KG1 (cell line): ENCODE measurements at regions not wholly inside any gene's neighbourhood (a gene's known extent, or its start where the extent isn't known, plus 50 kb on each side); places are given as distances from the start of the nearest gene placed in this dataset.
"Not testable (repeated sequence)": the region's sequence is repeated elsewhere in the genome, so short reads cannot be mapped to it uniquely, and the experiment has no call there.

Experiments
- DNase-seq: peaks from one replicate; lab custom pipeline; 2025; lab: John Stamatoyannopoulos, UW

DNA sequence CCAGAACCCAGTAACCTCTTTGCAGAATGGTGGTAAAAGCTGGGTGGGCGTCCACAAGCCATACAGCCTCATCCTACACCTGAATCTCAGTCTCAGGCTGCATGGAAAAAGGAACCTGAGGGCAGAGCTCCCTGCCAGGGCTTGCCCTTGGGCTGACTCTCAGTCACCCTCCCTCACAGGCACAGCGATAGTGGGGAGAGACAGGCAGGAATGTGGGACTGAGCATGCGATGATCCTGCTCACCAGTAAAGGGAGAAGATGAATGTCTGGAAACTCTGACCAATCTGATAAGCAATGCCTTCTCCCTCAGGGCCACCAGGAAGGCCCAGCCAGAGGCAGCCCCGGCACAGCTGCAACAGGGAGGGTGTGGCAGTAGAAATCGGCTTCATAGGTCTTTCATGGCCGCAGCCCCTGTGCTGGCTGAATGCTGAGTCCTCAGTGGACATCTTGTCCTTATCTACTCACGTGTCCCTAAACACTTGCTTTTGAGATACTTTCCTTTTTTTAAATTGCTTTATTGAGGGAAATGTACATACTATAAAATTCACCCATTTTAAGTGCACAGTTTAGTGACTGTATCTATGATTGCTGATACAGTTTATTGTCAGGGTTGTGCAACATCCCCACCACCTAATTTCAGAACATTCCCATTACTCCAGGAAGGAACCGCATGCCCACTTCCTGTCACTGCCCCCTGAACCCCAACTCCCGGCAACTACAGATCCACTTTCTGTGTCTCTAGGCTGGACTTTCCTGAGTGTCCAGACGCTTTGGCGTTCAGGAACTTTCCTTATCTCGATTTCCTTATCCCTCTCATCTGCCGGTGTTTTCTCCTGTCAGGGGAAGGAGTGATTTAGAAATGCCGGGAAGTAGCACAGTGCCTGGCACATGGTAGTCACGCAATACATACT is 258.1 kb downstream of the PCNX1 start:
- DNase-seq, result no peak

DNA sequence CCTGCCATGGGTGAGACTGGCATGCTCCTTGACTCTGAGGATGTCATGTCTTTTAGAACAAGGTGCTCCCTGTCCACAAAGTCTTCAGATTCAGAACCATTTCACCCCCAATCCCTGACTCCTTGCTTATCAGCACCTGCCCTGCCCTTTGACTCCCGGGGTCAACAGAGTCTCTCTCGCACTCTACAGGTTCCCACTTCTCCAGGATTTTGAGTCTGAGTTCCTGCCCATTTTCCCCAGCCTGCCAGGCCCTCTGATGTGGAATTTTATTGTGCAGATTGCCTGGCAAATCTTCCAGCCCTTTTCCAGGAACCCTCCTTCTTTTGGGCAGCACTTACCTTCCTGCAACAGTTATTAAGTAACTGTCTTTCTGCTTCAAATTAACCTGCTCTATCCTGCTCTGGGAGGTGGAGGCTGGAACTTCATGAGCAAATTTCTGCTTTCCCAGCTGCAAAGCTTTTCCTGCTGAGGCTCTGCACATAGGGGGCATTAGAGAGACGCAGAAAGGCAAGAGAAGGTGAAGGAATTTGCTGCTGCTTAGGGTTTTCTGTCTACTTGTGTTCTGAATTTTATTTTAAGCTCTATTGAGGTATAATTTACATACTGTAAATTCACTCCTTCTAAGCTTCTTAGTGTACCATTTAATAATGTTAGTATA is 259.1 kb downstream of the PCNX1 start:
- no peak for DNase-seq

DNA sequence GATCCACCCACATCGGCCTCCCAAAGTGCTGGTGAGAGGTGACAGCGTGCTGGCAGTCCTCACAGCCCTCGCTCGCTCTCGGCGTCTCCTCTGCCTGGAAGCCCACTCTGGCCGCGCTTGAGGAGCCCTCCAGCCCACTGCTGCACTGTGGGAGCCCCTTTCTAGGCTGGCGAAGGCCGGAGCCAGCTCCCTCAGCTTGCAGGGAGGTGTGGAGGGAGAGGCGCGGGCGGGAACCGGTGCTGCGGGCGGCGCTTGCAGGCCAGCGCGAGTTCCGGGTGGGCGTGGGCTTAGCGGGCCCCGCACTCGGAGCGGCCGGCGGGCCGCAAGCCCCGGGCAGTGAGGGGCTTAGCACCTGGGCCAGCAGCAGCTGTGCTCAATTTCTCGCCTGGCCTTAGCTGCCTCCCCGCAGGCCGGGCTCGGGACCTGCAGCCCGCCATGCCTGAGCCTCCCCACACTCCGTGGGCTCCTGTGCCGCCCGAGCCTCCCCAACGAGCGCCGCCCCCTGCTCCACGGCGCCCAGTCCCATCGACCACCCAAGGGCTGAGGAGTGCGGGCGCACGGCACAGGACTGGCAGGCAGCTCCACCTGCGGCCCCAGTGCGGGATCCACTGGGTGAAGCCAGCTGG is 260.2 kb downstream of the PCNX1 start:
- not testable (repeated sequence) for DNase-seq

DNA sequence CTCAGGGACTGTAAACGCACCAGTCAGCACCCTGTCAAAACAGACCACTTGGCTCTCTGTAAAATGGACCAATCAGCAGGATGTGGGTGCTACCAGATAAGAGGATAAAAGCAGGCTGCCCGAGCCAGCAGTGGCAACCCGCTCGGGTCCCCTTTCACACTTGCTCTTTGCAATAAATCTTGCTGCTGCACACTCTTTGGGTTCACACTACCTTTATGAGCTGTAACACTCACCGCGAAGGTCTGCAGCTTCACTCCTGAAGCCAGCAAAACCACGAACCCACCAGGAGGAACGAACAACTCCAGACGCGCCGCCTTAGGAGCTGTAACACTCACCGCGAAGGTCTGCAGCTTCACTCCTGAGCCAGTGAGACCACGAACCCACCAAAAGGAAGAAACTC is 260.9 kb downstream of the PCNX1 start:
- not testable (repeated sequence) for DNase-seq

DNA sequence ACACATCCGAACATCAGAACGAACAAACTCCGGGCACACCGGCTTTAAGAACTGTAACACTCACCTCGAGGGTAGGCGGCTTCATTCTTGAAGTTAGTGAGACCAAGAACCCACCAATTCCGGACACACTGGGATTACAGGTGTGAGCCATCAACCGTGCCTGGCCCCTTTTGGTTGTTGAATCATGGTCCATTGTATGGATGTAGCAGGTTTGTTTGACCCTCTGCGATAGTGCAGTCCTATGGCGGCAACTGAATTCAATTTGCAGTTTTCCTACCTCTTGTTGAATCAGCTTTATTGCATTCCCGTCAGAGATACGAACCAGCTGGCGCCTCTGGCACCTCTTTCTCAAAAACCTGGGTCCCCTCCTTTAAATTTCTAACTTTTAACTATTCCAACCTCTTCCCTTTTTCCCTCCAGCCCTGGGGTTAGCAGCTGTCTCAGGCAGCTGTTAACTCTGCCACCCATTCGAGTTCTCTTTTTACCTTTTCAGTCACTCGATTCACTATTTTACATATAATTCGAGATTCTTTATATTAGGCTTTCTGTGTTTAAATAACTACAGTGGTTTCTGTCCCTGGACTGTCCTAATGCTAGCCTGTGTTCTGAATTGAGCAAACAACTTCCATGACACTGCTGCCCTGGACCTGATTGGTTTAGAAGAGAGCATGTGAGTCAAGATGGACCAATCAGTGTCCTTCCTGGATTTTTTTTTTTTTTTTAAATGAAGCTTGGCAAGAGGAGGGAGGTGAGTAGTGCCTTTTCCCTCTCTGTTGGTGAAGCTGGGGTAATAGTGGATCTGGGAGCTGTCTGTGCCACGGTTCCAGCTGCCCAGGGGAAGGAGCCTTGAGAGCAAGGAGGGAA is 261.5 kb downstream of the PCNX1 start:
- no peak for DNase-seq

DNA sequence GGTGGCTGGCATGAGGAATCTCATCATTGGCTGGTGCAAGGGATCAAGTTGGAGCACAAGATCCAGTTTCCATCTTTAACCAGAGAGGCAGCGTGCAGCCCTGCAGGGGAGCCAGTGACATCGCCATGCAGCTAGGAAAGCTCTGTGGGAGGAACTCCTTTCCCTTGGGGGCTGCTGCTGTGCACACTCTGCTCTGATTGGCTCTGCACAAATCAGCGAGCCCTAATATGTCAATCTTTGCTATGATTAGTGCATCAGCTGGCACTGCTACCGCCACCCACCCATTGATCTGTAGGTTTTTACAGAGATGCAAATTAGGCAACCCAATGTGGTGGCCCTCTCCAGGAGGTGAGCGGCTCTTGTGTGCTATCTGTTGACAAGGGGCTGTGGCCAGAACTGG is 262.6 kb downstream of the PCNX1 start:
- DNase-seq, result no peak

DNA sequence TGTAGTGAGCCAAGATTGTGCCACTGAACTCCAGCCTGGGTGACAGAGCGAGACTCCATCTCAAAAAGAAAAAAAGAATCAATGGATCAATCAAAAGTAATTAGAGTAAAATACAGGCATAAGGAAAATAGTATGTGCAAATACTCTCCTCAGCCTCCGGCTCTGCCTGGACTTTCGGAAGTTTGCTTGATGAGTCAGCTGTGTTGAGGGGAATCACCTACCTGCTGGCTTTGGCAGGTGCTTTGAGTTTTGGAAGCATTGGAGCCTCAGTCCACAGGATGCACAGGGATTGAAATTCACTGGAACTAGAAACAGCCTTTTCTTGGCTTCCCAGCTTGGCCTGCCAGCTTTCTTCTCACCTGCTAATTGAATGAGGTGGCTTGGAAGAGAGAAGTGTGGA is 268.2 kb downstream of the PCNX1 start:
- no peak for DNase-seq

DNA sequence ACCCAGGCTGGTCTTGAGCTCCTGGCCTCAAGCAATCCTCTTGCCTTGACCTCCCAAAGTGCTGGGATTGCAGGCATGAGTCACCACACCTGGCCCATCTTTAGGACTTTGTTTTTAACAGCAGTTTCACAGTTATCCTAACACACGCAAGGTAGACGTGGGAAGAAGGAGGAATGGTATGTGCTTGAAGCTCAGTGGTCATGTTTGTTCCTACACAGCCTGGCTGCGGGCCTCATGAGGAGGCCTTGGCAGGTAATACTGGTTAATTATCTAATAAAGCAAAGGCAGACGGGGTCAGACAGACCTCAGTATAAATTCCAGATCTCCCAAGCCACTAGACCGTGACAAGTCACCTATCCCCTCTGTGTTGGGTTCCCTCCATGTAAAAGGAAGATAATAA is 271.8 kb downstream of the PCNX1 start:
- DNase-seq, result no peak

DNA sequence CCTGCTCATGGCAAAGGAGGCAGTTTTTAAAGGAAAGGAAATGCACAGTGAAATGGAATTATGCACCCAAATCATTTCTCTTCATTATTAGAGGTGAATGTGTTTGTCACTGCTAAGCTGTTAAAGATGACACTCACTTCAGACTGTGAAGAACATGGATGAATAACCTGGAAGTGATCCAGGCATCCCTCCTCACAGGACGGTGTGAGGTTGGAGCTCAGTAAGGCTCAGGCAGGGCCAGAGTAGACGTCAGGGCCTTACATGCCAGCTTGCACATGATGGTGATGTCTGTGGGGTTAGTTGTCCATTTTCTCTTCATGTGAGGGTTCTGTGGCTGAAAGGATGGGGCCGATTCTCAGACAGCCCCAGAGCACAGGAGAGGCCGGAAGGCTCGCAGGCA is 273.1 kb downstream of the PCNX1 start:
- no peak for DNase-seq

DNA sequence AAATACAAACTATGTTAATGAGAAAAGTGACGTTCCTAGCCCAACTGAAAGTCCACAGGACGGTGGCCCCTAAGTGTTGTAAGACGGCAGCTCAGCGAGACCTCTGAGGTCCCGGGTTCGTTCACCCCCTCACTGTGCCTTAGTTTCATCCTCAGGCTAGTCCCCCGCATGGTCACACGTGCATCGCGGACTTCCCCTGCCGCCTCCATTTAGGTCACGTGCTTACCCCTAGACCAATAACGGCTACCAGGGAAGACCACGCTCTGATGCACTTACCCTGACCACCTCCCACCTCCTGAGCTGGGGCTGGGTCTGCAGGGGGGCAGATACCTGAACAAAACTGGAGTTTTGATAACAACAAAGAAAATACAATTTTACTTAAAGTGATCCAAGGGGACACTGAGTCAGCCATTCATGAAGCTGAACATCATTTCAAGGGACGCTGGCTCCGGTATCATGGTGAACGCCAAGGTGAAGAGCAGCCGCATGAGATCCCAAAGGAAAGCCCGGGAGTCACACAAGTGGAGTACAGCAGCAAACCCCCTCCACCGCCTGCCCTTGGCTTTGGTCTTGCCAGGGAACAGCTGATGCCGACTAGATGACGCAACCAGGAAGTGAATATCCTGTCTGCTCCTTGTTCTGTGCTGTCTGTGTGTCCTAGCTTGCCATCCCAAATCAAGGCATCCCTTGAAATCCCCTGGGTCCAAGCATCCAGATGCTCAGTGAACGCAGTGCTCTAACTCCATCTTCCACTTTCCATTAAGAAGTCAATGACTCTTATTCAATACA is 274.1 kb downstream of the PCNX1 start:
- no peak for DNase-seq

DNA sequence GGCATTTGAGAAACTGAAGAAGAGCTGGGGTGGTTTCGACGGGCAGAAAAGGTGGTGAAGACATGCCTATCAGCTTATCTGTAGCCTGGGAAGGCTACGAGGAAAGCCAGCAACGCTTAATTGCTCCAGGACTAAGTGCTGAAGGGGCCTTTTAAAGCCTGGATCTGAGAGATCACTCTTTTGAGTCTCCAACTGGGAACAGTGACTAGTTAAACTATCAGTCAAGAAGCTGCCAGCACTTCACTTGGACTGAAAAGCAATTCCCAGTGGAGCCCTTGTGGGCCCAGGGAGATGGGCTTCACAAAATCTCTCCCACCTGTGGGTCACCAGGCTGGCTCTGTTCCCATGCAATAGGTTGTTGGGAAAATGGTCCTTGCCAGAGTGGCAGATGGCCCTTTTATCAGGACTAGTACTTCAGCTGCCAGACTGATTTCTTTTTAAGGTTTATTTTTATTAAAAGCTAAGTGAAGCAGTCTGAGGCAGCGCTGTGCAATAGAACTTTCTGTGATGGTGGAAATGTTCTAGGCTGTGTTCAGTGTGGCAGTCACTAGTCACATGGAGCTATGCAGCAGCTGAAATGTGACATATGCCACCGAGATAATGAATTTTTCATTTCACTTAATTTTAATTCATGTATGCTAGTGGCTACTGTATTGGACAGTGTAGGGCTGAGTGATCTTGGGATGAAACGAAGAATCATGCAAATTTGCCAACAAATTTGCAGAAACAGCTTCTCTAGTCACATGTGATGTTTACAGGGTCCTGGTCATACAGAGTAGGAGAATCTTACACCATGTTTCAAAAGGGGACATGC is 276.8 kb downstream of the PCNX1 start:
- no peak for DNase-seq

- DNase-seq, result no peak
Measured at GRCh38 chr14:71185637-71186036, 278.4 kb downstream of the PCNX1 start.

GRCh38 chr14:71187633-71188356 is 280.5 kb downstream of the PCNX1 start:
- no peak for DNase-seq

GRCh38 chr14:71190770-71191374 is 283.6 kb downstream of the PCNX1 start:
- no peak for DNase-seq

DNA sequence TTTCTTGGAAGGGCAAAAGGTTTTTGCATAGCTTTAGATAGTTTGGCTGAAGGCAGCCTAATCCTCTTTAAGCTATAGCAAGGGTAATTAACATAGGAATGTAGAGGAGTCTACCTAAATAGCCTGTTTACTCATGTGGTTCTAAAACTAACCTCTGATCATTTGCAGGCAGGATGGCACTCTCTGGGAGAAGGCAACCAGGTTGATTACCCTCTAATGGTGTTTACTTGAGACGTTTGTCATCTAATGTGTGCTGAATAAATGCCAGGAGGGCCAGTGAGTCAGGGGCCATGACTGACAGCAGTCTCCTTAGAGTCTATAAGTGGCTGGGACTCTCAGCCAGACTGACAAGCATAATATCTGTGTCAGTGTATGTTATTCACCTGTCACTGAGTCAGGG is 286.4 kb downstream of the PCNX1 start:
- no peak for DNase-seq

GRCh38 chr14:71194251-71194650 is 287.0 kb downstream of the PCNX1 start:
- DNase-seq, result no peak

- DNase-seq, result no peak
Measured at GRCh38 chr14:71196921-71197320, 289.7 kb downstream of the PCNX1 start.

GRCh38 chr14:71198687-71199086 is 291.4 kb downstream of the PCNX1 start:
- DNase-seq, result no peak

GRCh38 chr14:71201840-71202239 is 294.6 kb downstream of the PCNX1 start:
- no peak for DNase-seq
